OCI-LY7 (cell line): ENCODE measurements at regions not wholly inside any gene's neighbourhood (a gene's known extent, or its start where the extent isn't known, plus 50 kb on each side); places are given as distances from the start of the nearest gene placed in this dataset.
"Not testable (repeated sequence)": the region's sequence is repeated elsewhere in the genome, so short reads cannot be mapped to it uniquely, and the experiment has no call there.

Experiments used
- BruUV-seq: library from RNA; stranded (reverse); fragments of 400-500 nt; replicated peaks from 2 replicates; lab custom pipeline; 2021; lab: Mats Ljungman, UMichigan
- CTCF ChIA-PET: fragments of 300-600 bp; sonication (Branson Sonifier 250); formaldehyde crosslinking; loops from one replicate; lab custom pipeline; 2022; ENCODE audit warnings: antibody characterized with exemption; ENCODE audit not compliant: unreplicated experiment; lab: Charles Lee
- POLR2A ChIA-PET: fragments of 300-600 bp; sonication (Branson Sonifier 250); formaldehyde crosslinking; loops from one replicate; lab custom pipeline; 2022; ENCODE audit warnings: antibody characterized with exemption; lab: Charles Lee
- DNase-seq: peaks from one replicate; pipeline ENCODE4 v3.0.0-alpha.2; 2015; ENCODE audit warnings: low spot score
- H2AFZ ChIP-seq: fragments of 200-600 bp; sonication (generic), shearing (Covaris generic); 2 replicates; pipeline ENCODE4 v1.6.1; 2014; ENCODE audit warnings: mild to moderate bottlenecking, antibody characterized with exemption, low read length, moderate library complexity
- H3K27ac ChIP-seq: fragments of 200-600 bp; sonication (generic); 2 replicates; pipeline ENCODE4 v1.5.1; 2014; ENCODE audit warnings: mixed run types, low read depth, mild to moderate bottlenecking, moderate library complexity, low read length, inconsistent platforms; ENCODE audit not compliant: poor library complexity, severe bottlenecking
- H3K36me3 ChIP-seq: fragments of 200-600 bp; sonication (generic); 2 replicates; pipeline ENCODE4 v1.6.1; 2014; ENCODE audit warnings: mild to moderate bottlenecking, antibody characterized with exemption, low read length, moderate library complexity, mixed read lengths; ENCODE audit not compliant: insufficient read depth
- H3K4me1 ChIP-seq: fragments of 200-600 bp; sonication (generic); 2 replicates; pipeline ENCODE4 v1.5.1; 2014; ENCODE audit warnings: mild to moderate bottlenecking, low read length; ENCODE audit not compliant: insufficient read depth, poor library complexity, severe bottlenecking
- H3K4me2 ChIP-seq: fragments of 200-600 bp; sonication (generic); 2 replicates; pipeline ENCODE4 v1.6.1; 2014; ENCODE audit warnings: mild to moderate bottlenecking, low read length
- H3K4me3 ChIP-seq: fragments of 200-600 bp; sonication (generic); 2 replicates; pipeline ENCODE4 v1.5.1; 2014; ENCODE audit warnings: mild to moderate bottlenecking, low read depth, low read length; ENCODE audit not compliant: poor library complexity, severe bottlenecking
- H3K79me2 ChIP-seq: fragments of 200-600 bp; sonication (generic); 2 replicates; pipeline ENCODE4 v1.6.1; 2016; ENCODE audit warnings: low read depth, mild to moderate bottlenecking, low read length, moderate library complexity, mixed read lengths; ENCODE audit not compliant: insufficient read depth
- H3K9me2 ChIP-seq: fragments of 200-600 bp; sonication (generic); 2 replicates; pipeline ENCODE4 v1.6.1; 2016; ENCODE audit warnings: mild to moderate bottlenecking, low read length, mixed read lengths; ENCODE audit not compliant: insufficient read depth
- H3K9me3 ChIP-seq: fragments of 200-600 bp; sonication (generic); 2 replicates; pipeline ENCODE4 v1.6.1; 2014; ENCODE audit warnings: mild to moderate bottlenecking, mixed run types, low read length, mixed read lengths
- H4K20me1 ChIP-seq: fragments of 200-600 bp; sonication (generic); 2 replicates; pipeline ENCODE4 v1.6.1; 2014; ENCODE audit warnings: mild to moderate bottlenecking, antibody characterized with exemption, low read length, moderate library complexity, mixed read lengths; ENCODE audit not compliant: insufficient read depth
- CTCF ChIP-seq: fragments of 200-600 bp; sonication (generic); conservative IDR thresholded peaks from 2 replicates; pipeline ENCODE4 v1.5.1; 2014; ENCODE audit warnings: mild to moderate bottlenecking, antibody characterized with exemption, low read length, moderate library complexity, mixed read lengths
- EZH2phosphoT487 ChIP-seq: fragments of 200-600 bp; sonication (generic); IDR thresholded peaks from 2 replicates; pipeline ENCODE4 v1.6.1; 2018; ENCODE audit warnings: low read depth, borderline replicate concordance, mild to moderate bottlenecking, mixed run types, antibody characterized with exemption, low read length, moderate library complexity, mixed read lengths
- intact Hi-C: fragments of 100-400 bp; cut with micrococcal nuclease; formaldehyde crosslinking; loops from one replicate; pipeline ENCODE4 v1.10.0; 2022; ENCODE audit not compliant: unreplicated experiment

GRCh38 chr4:126771618-126772017, 861.1 kb upstream of the INTU start:
- intact Hi-C loops, H3K9me2 ChIP-seq, POLR2A ChIA-PET, H2AFZ ChIP-seq, H3K36me3 ChIP-seq, H4K20me1 ChIP-seq, BruUV-seq, H3K27ac ChIP-seq, H3K79me2 ChIP-seq, H3K4me2 ChIP-seq, H3K9me3 ChIP-seq, H3K4me3 ChIP-seq, CTCF ChIA-PET, H3K4me1 ChIP-seq, DNase-seq: not testable (repeated sequence)

- CTCF ChIA-PET, result no interaction called here
- TF ChIP-seq EZH2phosphoT487 (no peak), CTCF (no peak)
- Histone ChIP-seq H3K36me3 (no peaks in the 10 kb centered on the region), H3K4me1 (no peaks in the 10 kb centered on the region), H3K9me2 (no peaks in the 10 kb centered on the region), H3K4me2 (no peak overlapping the region), H3K79me2 (no peaks in the 10 kb centered on the region), H3K4me3 (no peak overlapping the region), H2AFZ (no peak overlapping the region), H3K27ac (no peak overlapping the region), H3K9me3 (no peaks in the 10 kb centered on the region), H4K20me1 (no peaks in the 10 kb centered on the region)
- POLR2A ChIA-PET, result interaction anchor here (0.6 kb wide), 1 partner anchor 960 kb away, joined by 3 read pairs; no protein-coding TSS in a partner anchor
- BruUV-seq, result no TSS peak
- intact Hi-C loops, result no loop called here
- DNase-seq, result no peak
Measured at GRCh38 chr4:126772662-126773061, 860.1 kb upstream of the INTU start.

- H2AFZ ChIP-seq, result no peak overlapping the region
Measured at GRCh38 chr4:126775485-126776106, 857.2 kb upstream of the INTU start.

More at GRCh38 chr4:126775485-126776106, 857.2 kb upstream of the INTU start:
- Histone ChIP-seq H3K4me1 (no peaks in the 10 kb centered on the region), H3K36me3 (no peaks in the 10 kb centered on the region), H3K9me2 (no peaks in the 10 kb centered on the region), H3K27ac (no peak overlapping the region), H3K4me3 (no peak overlapping the region), H3K79me2 (no peaks in the 10 kb centered on the region), H3K4me2 (no peak overlapping the region), H3K9me3 (no peaks in the 10 kb centered on the region), H4K20me1 (no peaks in the 10 kb centered on the region)
- CTCF ChIA-PET, result no interaction called here
- no TSS peak for BruUV-seq
- TF ChIP-seq CTCF (no peak), EZH2phosphoT487 (no peak)
- intact Hi-C loops, result no loop called here
- no peak for DNase-seq
- POLR2A ChIA-PET, result interaction anchor here (0.6 to 1.4 kb wide), 3 partner anchors 12 to 376 kb away, joined by 3 to 5 read pairs (median 4); no protein-coding TSS in a partner anchor
